GM18867 (cell line): ENCODE measurements at regions not wholly inside any gene's neighbourhood (a gene's known extent, or its start where the extent isn't known, plus 50 kb on each side); places are given as distances from the start of the nearest gene placed in this dataset.
A peak's percentile ranks its signal among the peaks of the same experiment; 100 is the strongest.

Experiments
- ATAC-seq: cut with Tn5 transposase; IDR thresholded peaks from one replicate; pipeline ENCODE4 v1.9.1; 2021; ENCODE audit warnings: mild to moderate bottlenecking, moderate library complexity; ENCODE audit not compliant: unreplicated experiment

DNA sequence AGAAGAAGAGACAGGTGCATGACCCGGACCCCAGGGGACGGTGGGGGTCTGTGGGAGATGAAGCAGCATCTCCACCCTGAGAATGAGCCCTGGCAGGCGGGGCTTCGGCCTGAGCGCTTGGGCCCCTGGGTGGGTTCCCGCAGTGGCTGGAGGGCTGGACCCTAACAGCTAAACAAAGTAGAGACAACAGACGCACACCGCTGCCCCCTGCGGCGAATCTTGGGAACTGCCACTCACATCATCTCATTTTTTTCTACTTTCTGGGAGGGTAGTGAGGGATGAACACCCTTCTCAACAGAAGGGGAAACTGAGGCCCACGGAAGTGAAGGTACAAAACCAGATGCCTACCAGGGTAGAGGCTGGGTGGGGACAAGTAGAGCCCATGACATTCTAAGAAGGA, 104.7 kb downstream of the RFLNA start:
- ATAC-seq: no peak

- no peak for ATAC-seq
Measured at GRCh38 chr12:124398578-124399227, 103.8 kb downstream of the RFLNA start.

- no peak for ATAC-seq
Measured at GRCh38 chr12:124397807-124398577, 103.1 kb downstream of the RFLNA start.

DNA sequence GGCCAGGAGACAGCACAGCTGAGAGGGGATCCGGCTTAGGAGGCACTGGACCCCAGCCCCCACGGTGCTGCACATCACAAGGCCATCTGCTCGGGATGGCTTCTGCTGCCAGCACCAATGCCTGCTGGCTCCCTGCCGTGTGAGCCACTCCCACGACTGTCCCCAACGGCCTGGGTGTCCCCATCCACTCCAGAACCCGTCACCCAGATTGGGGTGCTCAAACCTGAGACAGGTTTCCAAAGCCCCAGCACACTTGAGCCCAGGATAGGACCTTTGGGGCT, 102.4 kb downstream of the RFLNA start:
- ATAC-seq: no peak

- ATAC-seq: no peak
Measured at GRCh38 chr12:124396544-124397398, 101.9 kb downstream of the RFLNA start.

DNA sequence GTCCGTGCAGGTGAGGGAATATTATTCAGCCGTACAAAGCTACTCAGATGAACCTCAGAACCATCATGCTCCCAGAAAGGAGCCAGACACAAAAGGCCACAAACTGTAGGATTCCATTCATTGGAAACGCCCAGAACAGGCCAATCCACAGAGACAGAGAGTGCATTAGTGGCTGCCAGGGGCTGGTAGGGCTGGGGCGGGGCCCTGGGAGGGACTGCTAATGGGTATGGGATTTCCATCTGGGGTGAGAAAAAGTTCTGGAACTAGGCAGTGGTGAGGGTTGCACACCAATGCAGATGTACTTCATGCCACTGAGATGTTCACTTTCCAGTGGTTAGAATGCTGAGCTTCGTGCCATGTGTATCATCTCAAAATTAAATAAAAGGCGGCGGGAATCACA, 101.1 kb downstream of the RFLNA start:
- ATAC-seq: no peak

GRCh38 chr12:124395284-124395752, 100.4 kb downstream of the RFLNA start:
- no peak for ATAC-seq

DNA sequence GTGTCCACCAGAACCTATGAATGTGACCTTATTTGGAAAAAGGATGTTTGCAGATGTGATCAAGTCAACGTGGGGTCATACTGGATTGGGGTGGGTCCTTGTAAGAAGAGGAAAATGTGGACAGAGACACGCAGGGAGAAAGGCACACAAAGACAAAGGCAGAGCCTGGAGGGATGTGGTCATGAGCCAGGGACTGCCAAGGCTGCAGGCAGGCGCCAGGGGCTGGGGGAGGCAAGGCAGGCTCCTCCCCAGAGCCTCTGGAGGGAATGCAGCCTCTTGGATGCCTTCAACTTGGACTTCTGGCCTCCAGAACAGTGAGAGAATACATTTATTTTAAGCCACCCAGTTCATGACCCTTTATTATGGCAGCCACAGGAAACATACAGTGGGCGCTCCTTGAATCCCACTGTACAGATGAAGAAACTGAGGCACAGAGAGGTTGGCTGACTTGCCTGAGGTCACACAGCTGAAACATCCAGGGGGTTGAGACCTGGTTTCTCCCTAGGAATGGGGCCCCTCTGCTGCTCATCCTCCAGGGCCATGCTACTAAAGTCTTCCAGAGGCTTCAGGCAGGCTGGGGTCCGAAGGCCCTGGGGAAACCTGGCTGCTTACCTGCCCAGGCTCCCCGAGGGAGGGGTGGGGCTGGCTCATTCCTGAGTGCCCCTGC, 99.7 kb downstream of the RFLNA start:
- no peak for ATAC-seq

GRCh38 chr12:124393831-124394230, 98.9 kb downstream of the RFLNA start:
- ATAC-seq: no peak

DNA sequence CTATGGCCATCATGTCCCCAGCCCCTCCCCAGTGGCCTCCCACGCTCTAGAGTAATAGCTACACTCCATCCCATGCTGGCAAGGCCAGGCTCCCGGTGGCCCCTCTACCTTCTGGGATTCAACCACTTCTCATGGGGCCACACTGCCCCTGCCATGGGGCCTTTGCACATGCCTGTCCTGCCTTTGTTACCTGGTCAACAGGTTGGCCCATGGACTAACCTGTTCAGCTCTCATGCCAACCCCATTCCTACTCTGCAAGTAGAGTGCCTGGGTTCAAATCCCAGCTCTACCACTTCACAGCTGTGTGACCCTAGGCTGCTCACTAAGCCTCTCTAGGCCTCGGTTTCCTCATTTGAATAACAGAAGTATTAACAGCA, 98.5 kb downstream of the RFLNA start:
- ATAC-seq: no peak

DNA sequence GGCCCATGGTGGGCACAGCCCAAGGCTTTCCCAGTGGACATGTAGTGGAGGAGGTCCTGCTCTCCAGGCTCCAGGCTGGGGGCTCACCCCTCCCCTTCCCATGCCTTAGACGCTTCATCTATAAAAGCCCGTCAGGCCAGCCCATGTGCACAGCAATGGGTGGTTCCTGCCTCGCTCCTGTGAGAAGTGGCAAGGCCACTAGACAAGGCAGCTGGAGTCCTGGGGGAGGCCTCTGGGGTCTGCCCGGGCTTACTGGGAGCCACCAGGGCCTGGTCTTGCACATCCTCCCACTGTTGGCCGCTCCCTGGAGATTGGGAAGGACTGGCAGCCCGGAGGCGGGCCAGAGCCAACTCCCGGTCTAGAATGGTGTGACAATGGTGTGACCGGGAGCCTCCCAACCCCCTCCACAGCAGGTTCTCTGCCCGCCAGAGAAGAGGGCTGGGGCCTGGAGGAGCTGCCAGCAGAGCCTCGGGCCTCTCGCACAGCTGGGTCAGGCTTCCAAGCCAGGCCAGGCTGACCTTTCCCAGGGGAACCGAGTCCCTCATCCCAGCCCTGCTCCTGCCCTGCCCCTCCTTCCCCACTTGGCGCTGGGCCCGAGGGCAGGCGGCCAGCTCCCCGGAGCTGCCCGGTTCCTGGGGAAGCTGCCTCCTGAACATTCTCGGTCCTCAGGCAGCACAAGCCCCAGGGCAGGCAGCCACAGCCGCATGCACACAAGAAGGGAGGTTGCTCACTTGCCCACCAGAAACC, 97.9 kb downstream of the RFLNA start:
- ATAC-seq: no peak

DNA sequence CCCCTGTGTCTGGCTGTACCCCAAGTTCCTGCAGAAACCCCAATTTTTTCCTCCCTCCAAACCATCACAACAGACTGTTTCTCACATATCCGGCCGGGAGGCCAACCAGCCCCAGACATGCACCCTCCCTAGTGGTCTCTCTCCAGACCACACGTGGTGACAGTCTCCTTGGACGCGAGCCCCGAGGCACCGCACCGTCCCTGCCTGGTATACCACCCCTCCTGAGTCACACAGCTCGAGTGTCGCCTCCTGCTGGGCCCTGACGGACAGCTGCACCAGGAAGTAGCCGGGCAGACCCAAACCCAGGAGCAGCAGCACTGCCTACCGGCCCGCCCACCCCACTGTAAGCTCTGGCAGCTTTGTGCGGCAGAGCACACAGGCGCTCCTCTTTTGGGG, 97.4 kb downstream of the RFLNA start:
- no peak for ATAC-seq

GRCh38 chr12:124391340-124392261, 96.7 kb downstream of the RFLNA start:
- peak; percentile 58 for ATAC-seq

DNA sequence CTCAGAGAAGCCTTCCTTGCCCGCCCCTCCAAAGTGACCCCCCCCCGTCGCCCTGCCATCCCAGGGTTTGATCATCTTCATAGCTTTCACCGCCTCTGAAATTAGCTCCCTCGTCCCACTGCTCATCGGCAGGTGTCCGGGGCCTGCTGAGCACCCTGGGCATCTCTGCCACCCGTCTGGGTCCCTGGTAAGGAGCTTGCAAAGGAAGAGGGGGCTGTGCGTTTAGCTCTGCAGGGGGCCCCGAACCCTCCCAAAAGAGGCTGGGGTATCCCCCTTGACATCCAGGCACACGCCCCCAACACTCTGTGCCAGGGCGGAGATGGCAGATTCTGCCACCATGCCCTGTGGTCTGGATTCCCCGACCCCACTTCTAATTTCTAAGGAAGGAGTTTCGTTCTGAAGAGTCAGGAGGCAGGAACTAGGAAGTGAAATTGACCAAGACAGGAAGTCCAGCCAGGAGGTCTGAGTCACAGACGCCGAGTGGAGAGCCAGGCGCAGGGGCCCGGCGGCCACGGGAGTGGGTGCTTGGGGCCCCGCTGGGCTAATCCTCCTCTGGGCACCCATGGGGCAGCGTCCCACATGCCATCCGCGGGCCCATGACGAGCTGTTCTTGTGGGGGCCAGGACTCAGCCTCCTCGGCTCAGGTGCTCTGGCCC, 95.7 kb downstream of the RFLNA start:
- peak; percentile 37 for ATAC-seq

GRCh38 chr12:124389725-124390441, 95.0 kb downstream of the RFLNA start:
- ATAC-seq: no peak

DNA sequence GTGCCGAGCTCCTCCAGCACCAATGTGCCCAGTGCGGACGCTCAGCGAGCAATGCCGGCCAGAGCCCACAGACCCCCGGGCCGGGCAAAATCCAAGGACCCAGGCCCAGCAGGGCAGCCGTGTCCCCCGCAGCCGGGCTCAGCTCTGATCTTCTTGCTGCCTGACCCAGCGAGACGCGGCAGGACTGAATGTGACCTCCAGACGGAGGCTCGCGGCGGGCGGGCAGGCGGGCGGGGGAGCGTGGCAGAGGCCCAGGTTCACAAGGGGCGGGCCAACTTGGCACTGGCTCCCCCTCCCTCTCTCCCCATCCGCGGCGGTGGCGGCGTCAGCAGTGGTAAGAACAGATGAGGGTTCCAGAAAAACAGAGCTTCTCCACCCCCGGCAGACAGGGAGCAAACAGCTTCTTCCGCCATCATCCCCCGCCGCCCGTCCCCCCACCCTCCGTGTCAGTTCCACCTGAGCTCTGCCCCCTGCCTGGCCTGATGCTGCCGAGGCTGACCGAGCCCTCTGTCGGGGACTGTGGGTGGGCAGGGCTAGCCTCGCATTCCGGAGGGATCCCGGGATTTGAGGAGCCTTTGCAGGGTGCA, 94.3 kb downstream of the RFLNA start:
- ATAC-seq: no peak

- no peak for ATAC-seq
Measured at GRCh38 chr12:124388679-124389137, 93.8 kb downstream of the RFLNA start.
